GM12892 (cell line): ENCODE measurements at regions not wholly inside any gene's neighbourhood (a gene's known extent, or its start where the extent isn't known, plus 50 kb on each side); places are given as distances from the start of the nearest gene placed in this dataset.

Experiments
- POLR2A ChIP-seq: IDR thresholded peaks from 2 replicates; pipeline ENCODE4 v1.6.1; 2011; ENCODE audit warnings: low read depth, low read length, control low read depth
- POLR2AphosphoS5 ChIP-seq: IDR thresholded peaks from 2 replicates; pipeline ENCODE4 v1.6.1; 2011; ENCODE audit warnings: low read depth, low read length, control low read depth
- TAF1 ChIP-seq: IDR thresholded peaks from 2 replicates; pipeline ENCODE4 v1.6.1; 2011; ENCODE audit warnings: low read depth, mild to moderate bottlenecking, control low read depth, low read length, borderline replicate concordance

GRCh38 chr22:22327723-22328122 is 83.1 kb downstream of the VPREB1 start:
- no peak for TF ChIP-seq POLR2A
- TF ChIP-seq POLR2AphosphoS5: no peak
- TF ChIP-seq TAF1: no peak
